Activated CD4-positive, alpha-beta T cell treated with anti-CD3 and anti-CD28 coated beads, Interleukin-2, Interleukin-6, amounts not matched to agents 100 ng/mL and 50 ng/mL, durations not matched to agents 16 hours and 8 hours (primary cell): ENCODE measurements at regions not wholly inside any gene's neighbourhood (a gene's known extent, or its start where the extent isn't known, plus 50 kb on each side); places are given as distances from the start of the nearest gene placed in this dataset.
"Not testable (repeated sequence)": the region's sequence is repeated elsewhere in the genome, so short reads cannot be mapped to it uniquely, and the experiment has no call there.

Source experiments
- DNase-seq: peaks from one replicate; pipeline ENCODE4 v3.0.0-alpha.2; 2020

- DNase-seq, result no peak
Measured at GRCh38 chr18:78790960-78791359, 188.7 kb upstream of the SALL3 start.

GRCh38 chr18:78792094-78792493 is 187.5 kb upstream of the SALL3 start:
- DNase-seq, result no peak

GRCh38 chr18:78792736-78793135 is 186.9 kb upstream of the SALL3 start:
- DNase-seq, result no peak

GRCh38 chr18:78793313-78794070 is 186.1 kb upstream of the SALL3 start:
- DNase-seq, result no peak

GRCh38 chr18:78794071-78794430 is 185.6 kb upstream of the SALL3 start:
- no peak for DNase-seq

- DNase-seq, result no peak
Measured at GRCh38 chr18:78796693-78797455, 182.7 kb upstream of the SALL3 start.

GRCh38 chr18:78797499-78797898 is 182.1 kb upstream of the SALL3 start:
- DNase-seq, result no peak

- DNase-seq, result no peak
Measured at GRCh38 chr18:78798402-78799175, 181.0 kb upstream of the SALL3 start.

GRCh38 chr18:78799382-78800089 is 180.1 kb upstream of the SALL3 start:
- no peak for DNase-seq

- not testable (repeated sequence) for DNase-seq
Measured at GRCh38 chr18:78800102-78800851, 179.3 kb upstream of the SALL3 start.

- no peak for DNase-seq
Measured at GRCh38 chr18:78801011-78801410, 178.6 kb upstream of the SALL3 start.

GRCh38 chr18:78803104-78803503 is 176.5 kb upstream of the SALL3 start:
- no peak for DNase-seq

GRCh38 chr18:78804206-78805030 is 175.2 kb upstream of the SALL3 start:
- no peak for DNase-seq

- no peak for DNase-seq
Measured at GRCh38 chr18:78805840-78806239, 173.8 kb upstream of the SALL3 start.

GRCh38 chr18:78807668-78808067 is 171.9 kb upstream of the SALL3 start:
- DNase-seq, result no peak

- no peak for DNase-seq
Measured at GRCh38 chr18:78809845-78810244, 169.8 kb upstream of the SALL3 start.

- DNase-seq, result no peak
Measured at GRCh38 chr18:78810706-78811105, 168.9 kb upstream of the SALL3 start.

- no peak for DNase-seq
Measured at GRCh38 chr18:78812067-78812466, 167.6 kb upstream of the SALL3 start.

GRCh38 chr18:78813156-78813555 is 166.5 kb upstream of the SALL3 start:
- DNase-seq, result no peak

- no peak for DNase-seq
Measured at GRCh38 chr18:78813936-78814710, 165.5 kb upstream of the SALL3 start.

GRCh38 chr18:78814766-78815165 is 164.9 kb upstream of the SALL3 start:
- DNase-seq, result no peak
